ENCODE measurements at regions not wholly inside any gene's neighbourhood (a gene's known extent, or its start where the extent isn't known, plus 50 kb on each side); places are given as distances from the start of the nearest gene placed in this dataset.

GRCh38 chr6:116996842-116997241, 119.8 kb downstream of the RFX6 start:
- Histone ChIP-seq H2BK15ac (ENCODE audit: low read depth, low read length) (no peak overlapping the region), H3K4me1 (ENCODE audit: insufficient read depth, low read length) (no peaks in the 10 kb centered on the region), H2BK20ac (ENCODE audit: low read depth, low read length, poor library complexity, severe bottlenecking) (no peak overlapping the region), H4K8ac (replicated peaks; ENCODE audit: insufficient read length, low read depth, low read length) (no peak overlapping the region), H3K23ac (ENCODE audit: insufficient read length, low read depth, low read length) (no peak overlapping the region), H2AK5ac (ENCODE audit: insufficient read length, low read length) (no peak overlapping the region), H3K4ac (ENCODE audit: low read depth, low read length) (no peak overlapping the region), H3K23me2 (ENCODE audit: insufficient read length, low read depth, low read length, poor library complexity, severe bottlenecking) (no peaks in the 10 kb centered on the region), H3K27ac (ENCODE audit: insufficient read length, low read depth, low read length) (no peak overlapping the region), H4K91ac (ENCODE audit: insufficient read length, low read depth, low read length) (no peak overlapping the region), H2BK5ac (ENCODE audit: insufficient read length, low read length) (no peak overlapping the region), H4K5ac (ENCODE audit: insufficient read length, low read depth, low read length) (no peak overlapping the region), H3K18ac (ENCODE audit: insufficient read length, low read depth, low read length) (no peak overlapping the region), H3K27me3 (ENCODE audit: insufficient read depth, low read length) (no peaks in the 10 kb centered on the region), H3K14ac (ENCODE audit: insufficient read depth, low read length) (no peak overlapping the region), H2BK12ac (ENCODE audit: insufficient read length, low read depth, low read length) (no peak overlapping the region), H4K20me1 (ENCODE audit: control insufficient read depth, insufficient read depth, insufficient read length) (no peaks in the 10 kb centered on the region), H3K79me2 (ENCODE audit: insufficient read depth, low read length) (no peaks in the 10 kb centered on the region), H3K9ac (ENCODE audit: extremely low read depth, insufficient read length, low read length) (no peak overlapping the region), H2BK120ac (ENCODE audit: low read depth, low read length, poor library complexity, severe bottlenecking) (no peak overlapping the region), H3K4me2 (ENCODE audit: insufficient read depth, insufficient read length, low read length) (no peak overlapping the region), H3K56ac (ENCODE audit: insufficient read length, low read depth, low read length) (no peak overlapping the region), H3K9me3 (ENCODE audit: control insufficient read depth, low read depth, low read length) (no peaks in the 10 kb centered on the region), H2AFZ (ENCODE audit: low read length) (no peak overlapping the region), H3K79me1 (ENCODE audit: insufficient read depth, low read depth, low read length, poor library complexity, severe bottlenecking) (no peaks in the 10 kb centered on the region), H3T11ph (ENCODE audit: low read length) (no peak overlapping the region)
- no peak for DNase-seq
- Mint-ChIP-seq H3K9me3 (peaks cover 0 to 3% of the 10 kb centered on the region in 2 experiments; a peak in 2 of 5 replicates), H3K4me3 (no peak overlapping the region), H3K27me3 (ENCODE audit: low read depth) (no peaks in the 10 kb centered on the region; the same call in 1 of the 2 replicates), H3K36me3 (ENCODE audit: insufficient read depth in 1 of 3, low read depth in 3 of 3) (no peaks in the 10 kb centered on the region), H3K4me1 (peaks cover 8 to 9% of the 10 kb centered on the region in 2 experiments), H3K27ac (0 out of 7 replicates have a peak overlapping the region, but pooled peaks of 1 of the 3 experiments have one; percentile 9)
- whole genome bisulfite sequencing (ENCODE audit: extremely low coverage, insufficient read length, low lambda C conversion rate): no CpG with 5 or more reads among the region's 5 CpGs
- no peak for TF ChIP-seq CTCF (conservative IDR thresholded peaks at IDR 0.05)
